ENCODE measurements at regions not wholly inside any gene's neighbourhood (a gene's known extent, or its start where the extent isn't known, plus 50 kb on each side); places are given as distances from the start of the nearest gene placed in this dataset.

GRCh38 chr14:97517566-97518234 is 720.5 kb downstream of the VRK1 start:
- Mint-ChIP-seq H3K4me1 (no peaks in the 10 kb centered on the region), H3K36me3 (ENCODE audit: low read depth) (no peaks in the 10 kb centered on the region), H3K27me3 (ENCODE audit: insufficient read depth) (no peaks in the 10 kb centered on the region), H3K4me3 (no peak overlapping the region), H3K9me3 (no peaks in the 10 kb centered on the region), H3K27ac (no peak overlapping the region)
- WGBS, 2 experiments (ENCODE audit: insufficient coverage in 1 of 2, insufficient read length in 1 of 2), result 75 to 89% methylated on average over 2 to 5 of the region's 5 CpGs
- Histone ChIP-seq H3K4me3 (ENCODE audit: low read length) (no peak overlapping the region), H3K9ac (ENCODE audit: extremely low read depth, low read length, poor library complexity, severe bottlenecking) (no peak overlapping the region), H3K36me3 (ENCODE audit: control insufficient read depth, insufficient read depth, low read length) (no peaks in the 10 kb centered on the region), H3K9me3 (ENCODE audit: control insufficient read depth, low read length) (no peaks in the 10 kb centered on the region), H3K4me1 (ENCODE audit: control insufficient read depth, insufficient read depth, low read length) (no peaks in the 10 kb centered on the region), H3K27me3 (ENCODE audit: control insufficient read depth, insufficient read depth, low read length, poor library complexity, severe bottlenecking) (no peaks in the 10 kb centered on the region), H3K27ac (ENCODE audit: low read depth, low read length) (no peak overlapping the region)
- DNase-seq, result no peak
- TF ChIP-seq CTCF (conservative IDR thresholded peaks at IDR 0.05), result no peak

DNA sequence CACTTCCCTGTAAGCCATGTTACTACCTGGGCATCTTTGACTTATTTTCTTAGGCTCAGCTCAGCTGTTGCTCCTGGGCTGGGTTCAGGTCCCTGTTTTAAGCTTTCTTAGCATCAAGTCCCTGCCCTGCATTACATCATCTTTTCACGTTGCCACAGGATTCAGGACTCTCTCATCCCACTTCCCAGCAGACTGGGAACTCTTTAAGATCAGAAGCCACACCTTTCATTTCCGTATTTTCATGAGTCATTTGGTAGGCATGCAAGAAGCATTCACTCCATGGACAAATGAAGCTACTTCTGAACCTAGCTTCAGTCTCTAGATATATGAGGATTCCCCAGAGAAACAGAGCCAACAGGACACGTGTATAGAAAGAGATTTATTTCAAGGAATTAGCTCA is 726.8 kb downstream of the VRK1 start:
- Mint-ChIP-seq H3K4me3 (no peak overlapping the region), H3K27me3 (ENCODE audit: insufficient read depth) (no peaks in the 10 kb centered on the region), H3K4me1 (no peaks in the 10 kb centered on the region), H3K9me3 (no peaks in the 10 kb centered on the region), H3K36me3 (ENCODE audit: low read depth) (no peaks in the 10 kb centered on the region), H3K27ac (no peak overlapping the region)
- no peak overlapping the region for H3K27ac ChIP-seq (ENCODE audit: low read depth, low read length)
- H3K9ac ChIP-seq (ENCODE audit: extremely low read depth, low read length, poor library complexity, severe bottlenecking), result no peak overlapping the region
- no peaks in the 10 kb centered on the region for H3K36me3 ChIP-seq (ENCODE audit: control insufficient read depth, insufficient read depth, low read length)
- no peak for DNase-seq
- WGBS, 2 experiments (ENCODE audit: insufficient coverage in 1 of 2, insufficient read length in 1 of 2), result 65 to 75% methylated on average over 3 of the region's 3 CpGs
- TF ChIP-seq CTCF (conservative IDR thresholded peaks at IDR 0.05), result no peak
- H3K4me3 ChIP-seq (ENCODE audit: low read length), result no peak overlapping the region
- no peaks in the 10 kb centered on the region for H3K27me3 ChIP-seq (ENCODE audit: control insufficient read depth, insufficient read depth, low read length, poor library complexity, severe bottlenecking)
- H3K4me1 ChIP-seq (ENCODE audit: control insufficient read depth, insufficient read depth, low read length), result no peaks in the 10 kb centered on the region
- no peaks in the 10 kb centered on the region for H3K9me3 ChIP-seq (ENCODE audit: control insufficient read depth, low read length)

- WGBS, 2 experiments (ENCODE audit: insufficient coverage in 1 of 2, insufficient read length in 1 of 2), result 93% methylated on average over 7 of the region's 7 CpGs; no CpG with 5 or more reads in 1 of the 2 experiments
- H3K27me3 Mint-ChIP-seq (ENCODE audit: insufficient read depth), result no peaks in the 10 kb centered on the region
- Histone ChIP-seq H3K36me3 (ENCODE audit: control insufficient read depth, insufficient read depth, low read length) (no peaks in the 10 kb centered on the region), H3K27ac (ENCODE audit: low read depth, low read length) (no peak overlapping the region), H3K4me1 (ENCODE audit: control insufficient read depth, insufficient read depth, low read length) (no peaks in the 10 kb centered on the region), H3K9ac (ENCODE audit: extremely low read depth, low read length, poor library complexity, severe bottlenecking) (no peak overlapping the region), H3K27me3 (ENCODE audit: control insufficient read depth, insufficient read depth, low read length, poor library complexity, severe bottlenecking) (no peaks in the 10 kb centered on the region), H3K9me3 (ENCODE audit: control insufficient read depth, low read length) (no peaks in the 10 kb centered on the region), H3K4me3 (ENCODE audit: low read length) (no peak overlapping the region)
- no peaks in the 10 kb centered on the region for H3K36me3 Mint-ChIP-seq (ENCODE audit: low read depth)
- H3K4me1 Mint-ChIP-seq, result no peaks in the 10 kb centered on the region
- H3K4me3 Mint-ChIP-seq, result no peak overlapping the region
- DNase-seq, result no peak
- no peaks in the 10 kb centered on the region for H3K9me3 Mint-ChIP-seq
- H3K27ac Mint-ChIP-seq, result no peak overlapping the region
- no peak for TF ChIP-seq CTCF (conservative IDR thresholded peaks at IDR 0.05)
These were observed 727.6 kb downstream of the VRK1 start for GRCh38 chr14:97524589-97525319.

Data from endodermal cell (in vitro differentiated cells).